Activated T-helper 2 cell treated with anti-CD3 and anti-CD28 coated beads, Interferon-gamma antibody, Interleukin-2, Interleukin-4, amounts not matched to agents 10 μg/mL and 5 μg/mL and 100 μg/mL, durations not matched to agents 14 hours and 24 hours and 36 hours (primary cell): ENCODE measurements at regions not wholly inside any gene's neighbourhood (a gene's known extent, or its start where the extent isn't known, plus 50 kb on each side); places are given as distances from the start of the nearest gene placed in this dataset.
A peak's percentile ranks its signal among the peaks of the same experiment; 100 is the strongest.

Experiments used
- DNase-seq: peaks from one replicate; pipeline ENCODE4 v3.0.0; 2021; ENCODE audit warnings: low spot score
- H3K27ac Mint-ChIP-seq: one replicate; pipeline ENCODE4 v1.8.0; 2021; ENCODE audit warnings: mixed read lengths
- H3K27me3 Mint-ChIP-seq: one replicate; pipeline ENCODE4 v1.8.0; 2021; ENCODE audit warnings: low read depth, mixed read lengths
- H3K36me3 Mint-ChIP-seq: one replicate; pipeline ENCODE4 v1.8.0; 2021; ENCODE audit warnings: low read depth, mixed read lengths
- H3K4me1 Mint-ChIP-seq: one replicate; pipeline ENCODE4 v1.8.0; 2021; ENCODE audit warnings: low read depth, mixed read lengths
- H3K4me3 Mint-ChIP-seq: one replicate; pipeline ENCODE4 v1.8.0; 2021; ENCODE audit warnings: low read depth, mild to moderate bottlenecking, moderate library complexity, mixed read lengths
- H3K9me3 Mint-ChIP-seq: one replicate; pipeline ENCODE4 v1.8.0; 2021; ENCODE audit warnings: mixed read lengths
- intact Hi-C: fragments of 100-400 bp; cut with micrococcal nuclease; formaldehyde crosslinking; loops from one replicate; pipeline ENCODE4 v1.15.1; 2023

GRCh38 chr11:123258877-123259276 is 63.8 kb upstream of the CLMP start:
- Mint-ChIP-seq H3K27me3 (peaks cover 15% of the 10 kb centered on the region), H3K4me1 (no peaks in the 10 kb centered on the region), H3K4me3 (no peak overlapping the region), H3K36me3 (no peaks in the 10 kb centered on the region), H3K27ac (no peak overlapping the region), H3K9me3 (no peaks in the 10 kb centered on the region)
- intact Hi-C loops = no loop called here
- no peak for DNase-seq

GRCh38 chr11:123257370-123257769 is 62.3 kb upstream of the CLMP start:
- H3K9me3 Mint-ChIP-seq = no peaks in the 10 kb centered on the region
- peaks cover 10% of the 10 kb centered on the region for H3K27me3 Mint-ChIP-seq
- no peak overlapping the region for H3K4me3 Mint-ChIP-seq
- intact Hi-C loops = no loop called here
- no peaks in the 10 kb centered on the region for H3K36me3 Mint-ChIP-seq
- H3K27ac Mint-ChIP-seq = no peak overlapping the region
- H3K4me1 Mint-ChIP-seq = no peaks in the 10 kb centered on the region
- no peak for DNase-seq

DNA sequence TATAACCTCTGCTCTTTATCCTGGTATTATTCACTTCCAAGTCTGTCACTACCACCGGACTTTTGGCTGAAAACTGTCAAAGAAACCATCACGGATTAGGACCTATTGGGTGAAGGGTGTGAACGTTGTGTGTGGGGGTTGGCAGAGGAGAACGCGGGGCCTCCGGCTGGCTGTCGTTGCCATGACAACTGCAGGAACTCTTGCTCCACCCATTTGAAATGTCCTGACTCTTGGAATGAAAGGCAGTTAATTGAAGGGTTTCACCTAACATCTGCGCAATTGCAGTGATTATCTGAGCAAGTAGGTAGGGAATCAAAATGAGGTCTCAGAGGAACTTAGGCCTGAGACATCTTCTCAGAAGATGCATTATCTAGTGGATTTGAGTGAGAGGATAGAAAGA is 60.9 kb upstream of the CLMP start:
- Mint-ChIP-seq H3K27ac (no peak overlapping the region), H3K9me3 (no peaks in the 10 kb centered on the region), H3K4me1 (no peaks in the 10 kb centered on the region), H3K36me3 (no peaks in the 10 kb centered on the region), H3K4me3 (no peak overlapping the region), H3K27me3 (peaks cover 13% of the 10 kb centered on the region)
- intact Hi-C loops = no loop called here
- no peak for DNase-seq

DNA sequence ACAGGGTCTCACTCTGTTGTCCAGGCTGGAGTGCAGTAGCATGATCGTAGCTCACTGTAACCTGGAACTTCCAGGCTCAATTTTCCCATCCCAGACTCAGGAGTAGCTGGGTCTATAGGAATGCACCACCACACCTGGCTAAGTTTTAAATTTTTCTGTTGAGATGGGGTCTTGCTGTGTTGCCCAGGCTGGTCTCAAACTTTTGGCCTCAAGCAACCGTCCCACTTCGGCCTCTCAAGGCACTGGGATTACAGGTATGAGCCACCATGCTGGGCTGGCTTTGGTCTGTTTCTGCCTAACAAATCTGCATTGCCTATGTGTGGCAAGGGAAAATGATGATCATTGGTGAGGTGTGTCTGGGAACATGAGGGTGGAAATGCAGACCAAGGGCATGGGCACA is 59.3 kb upstream of the CLMP start:
- Mint-ChIP-seq H3K4me1 (no peaks in the 10 kb centered on the region), H3K27me3 (peaks cover 14% of the 10 kb centered on the region), H3K9me3 (no peaks in the 10 kb centered on the region), H3K36me3 (no peaks in the 10 kb centered on the region), H3K27ac (no peak overlapping the region), H3K4me3 (no peak overlapping the region)
- no peak for DNase-seq
- intact Hi-C loops = no loop called here

- Mint-ChIP-seq H3K9me3 (no peaks in the 10 kb centered on the region), H3K4me3 (no peak overlapping the region), H3K4me1 (no peaks in the 10 kb centered on the region), H3K27me3 (peaks cover 16% of the 10 kb centered on the region), H3K27ac (no peak overlapping the region), H3K36me3 (no peaks in the 10 kb centered on the region)
- intact Hi-C loops = no loop called here
- no peak for DNase-seq
Measured at GRCh38 chr11:123253911-123254310, 58.9 kb upstream of the CLMP start.

DNA sequence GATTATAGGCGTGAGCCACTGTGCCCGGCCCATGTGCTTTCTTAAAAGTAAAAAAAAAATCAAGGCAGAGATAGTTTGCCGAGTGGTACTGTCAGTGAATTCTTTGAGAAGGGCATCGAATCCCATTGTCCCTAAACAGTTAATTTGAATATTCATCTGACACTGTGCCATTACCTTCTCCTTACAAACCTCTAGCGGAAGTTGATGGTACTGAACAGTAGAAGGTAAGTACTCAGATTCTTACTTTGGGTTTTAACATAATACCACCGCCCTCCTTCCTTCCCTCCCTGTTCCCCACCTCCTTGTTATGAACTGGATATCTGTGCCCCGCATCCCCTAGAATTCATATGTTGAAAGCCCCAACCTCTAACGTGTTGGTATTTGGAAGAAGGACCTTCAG is 58.2 kb upstream of the CLMP start:
- H3K27me3 Mint-ChIP-seq = peaks cover 21% of the 10 kb centered on the region

DNA sequence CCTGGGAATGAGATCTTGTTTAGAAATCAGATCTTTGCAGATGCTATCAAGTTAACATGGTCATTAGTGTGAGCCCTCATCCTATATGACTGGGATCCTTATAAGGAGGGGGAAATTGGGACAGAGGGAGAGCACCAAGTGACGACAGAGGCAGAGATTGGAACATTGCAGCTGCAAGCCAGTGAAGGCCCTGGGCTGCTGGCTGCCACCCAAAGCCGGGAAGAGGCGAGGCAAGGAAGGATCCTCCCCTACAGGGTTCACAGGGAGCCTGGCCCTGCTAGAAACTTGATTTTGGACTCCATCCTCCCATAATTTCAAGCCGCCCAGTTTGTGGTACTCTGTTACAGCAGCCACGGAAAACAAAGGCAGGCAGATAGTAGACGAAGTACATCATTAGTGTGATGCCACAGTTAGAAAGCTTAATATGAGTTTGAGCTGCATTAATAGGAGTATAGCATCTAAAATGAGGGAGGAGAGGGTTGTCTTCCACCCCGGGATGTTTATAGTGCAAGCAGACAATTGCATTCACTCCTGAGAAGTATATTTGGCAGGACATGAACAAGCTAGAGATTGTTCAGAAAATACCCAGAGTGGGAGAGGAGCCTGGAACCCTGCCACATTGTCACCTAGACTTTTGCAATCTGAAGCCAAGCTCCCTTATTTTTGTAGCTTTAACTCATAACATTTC is 56.8 kb upstream of the CLMP start:
- Mint-ChIP-seq H3K27ac (no peak overlapping the region), H3K9me3 (no peaks in the 10 kb centered on the region), H3K4me3 (no peak overlapping the region), H3K4me1 (peaks cover 6% of the 10 kb centered on the region), H3K36me3 (no peaks in the 10 kb centered on the region), H3K27me3 (peaks cover 22% of the 10 kb centered on the region)
- DNase-seq = no peak
- intact Hi-C loops = no loop called here

More for the DNA sequence above, 58.2 kb upstream of the CLMP start:
- no peak overlapping the region for H3K27ac Mint-ChIP-seq
- no peak for DNase-seq
- H3K4me1 Mint-ChIP-seq = no peaks in the 10 kb centered on the region
- H3K4me3 Mint-ChIP-seq = no peak overlapping the region
- H3K9me3 Mint-ChIP-seq = no peaks in the 10 kb centered on the region
- intact Hi-C loops = no loop called here
- no peaks in the 10 kb centered on the region for H3K36me3 Mint-ChIP-seq

- Mint-ChIP-seq H3K27me3 (peaks cover 20% of the 10 kb centered on the region), H3K27ac (no peak overlapping the region), H3K4me1 (peaks cover 6% of the 10 kb centered on the region), H3K9me3 (no peaks in the 10 kb centered on the region), H3K4me3 (no peak overlapping the region), H3K36me3 (no peaks in the 10 kb centered on the region)
- DNase-seq = no peak
- intact Hi-C loops = no loop called here
Measured at GRCh38 chr11:123250892-123251656, 56.0 kb upstream of the CLMP start.

- Mint-ChIP-seq H3K27ac (no peak overlapping the region), H3K4me3 (no peak overlapping the region), H3K4me1 (peaks cover 6% of the 10 kb centered on the region), H3K36me3 (no peaks in the 10 kb centered on the region), H3K27me3 (peaks cover 20% of the 10 kb centered on the region), H3K9me3 (no peaks in the 10 kb centered on the region)
- intact Hi-C loops = no loop called here
- DNase-seq = no peak
Measured at GRCh38 chr11:123249354-123249753, 54.3 kb upstream of the CLMP start.

DNA sequence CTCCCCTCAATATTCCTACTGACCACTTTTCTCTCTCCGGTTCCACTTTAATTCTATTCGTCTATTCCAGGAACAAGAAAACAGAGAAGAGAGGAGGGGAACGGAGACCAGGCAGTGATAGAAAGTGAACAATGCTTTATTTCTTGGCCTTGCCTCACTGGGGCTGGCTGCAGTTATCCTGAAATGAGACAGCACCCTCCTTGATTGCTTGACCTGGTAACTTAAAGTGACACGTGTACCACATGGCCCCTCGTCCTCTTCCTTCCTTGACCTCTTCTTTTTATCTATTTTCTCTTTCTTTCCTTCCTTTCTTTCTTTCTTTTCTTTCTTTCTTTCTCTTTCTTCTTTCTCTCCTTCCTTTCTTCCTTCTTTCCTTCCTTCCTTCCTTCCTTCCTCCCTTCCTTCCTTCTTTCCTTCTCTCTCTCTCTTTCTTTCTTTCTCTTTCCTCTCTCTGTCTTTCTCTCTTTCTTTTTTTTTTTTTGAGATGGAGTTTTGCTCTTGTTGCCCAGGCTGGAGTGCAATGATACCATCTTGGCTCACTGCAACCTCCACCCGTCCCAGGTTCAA is 52.8 kb upstream of the CLMP start:
- peaks cover 24% of the 10 kb centered on the region for H3K27me3 Mint-ChIP-seq
- H3K4me3 Mint-ChIP-seq = no peak overlapping the region
- no peak for DNase-seq
- intact Hi-C loops = loop anchor here (1.0 to 2.0 kb wide), 3 partner anchors 82 to 145 kb away; no protein-coding TSS in a partner anchor
- no peak overlapping the region for H3K27ac Mint-ChIP-seq
- H3K4me1 Mint-ChIP-seq = peaks cover 6% of the 10 kb centered on the region
- no peaks in the 10 kb centered on the region for H3K36me3 Mint-ChIP-seq
- H3K9me3 Mint-ChIP-seq = no peaks in the 10 kb centered on the region

DNA sequence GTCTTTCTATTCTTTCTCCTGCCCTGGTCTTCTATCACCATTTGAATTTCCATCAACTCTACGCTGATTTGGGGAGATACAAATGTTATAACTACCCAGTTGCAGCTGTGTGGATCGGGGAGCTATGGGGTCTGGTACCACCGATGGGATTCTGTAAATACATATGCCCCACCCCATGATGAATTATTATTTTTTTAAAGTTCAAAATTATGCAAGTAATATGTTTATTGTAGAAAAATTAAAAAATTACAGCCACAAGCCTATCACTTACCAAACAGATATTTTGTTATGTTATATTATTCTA is 52.4 kb upstream of the CLMP start:
- DNase-seq = no peak
- intact Hi-C loops = loop anchor here (1.0 to 2.0 kb wide), 3 partner anchors 81 to 145 kb away; no protein-coding TSS in a partner anchor
- Mint-ChIP-seq H3K27ac (no peak overlapping the region), H3K36me3 (no peaks in the 10 kb centered on the region), H3K4me3 (no peak overlapping the region), H3K27me3 (peaks cover 24% of the 10 kb centered on the region), H3K9me3 (no peaks in the 10 kb centered on the region), H3K4me1 (peaks cover 6% of the 10 kb centered on the region)

GRCh38 chr11:123246749-123247495 is 51.9 kb upstream of the CLMP start:
- H3K27ac Mint-ChIP-seq = no peak overlapping the region
- H3K4me3 Mint-ChIP-seq = no peak overlapping the region
- H3K9me3 Mint-ChIP-seq = no peaks in the 10 kb centered on the region
- DNase-seq = peak; percentile 71
- peaks cover 6% of the 10 kb centered on the region for H3K4me1 Mint-ChIP-seq
- intact Hi-C loops = loop anchor here (1.0 to 2.0 kb wide), 3 partner anchors 81 to 144 kb away; no protein-coding TSS in a partner anchor
- no peaks in the 10 kb centered on the region for H3K36me3 Mint-ChIP-seq
- peaks cover 26% of the 10 kb centered on the region for H3K27me3 Mint-ChIP-seq

DNA sequence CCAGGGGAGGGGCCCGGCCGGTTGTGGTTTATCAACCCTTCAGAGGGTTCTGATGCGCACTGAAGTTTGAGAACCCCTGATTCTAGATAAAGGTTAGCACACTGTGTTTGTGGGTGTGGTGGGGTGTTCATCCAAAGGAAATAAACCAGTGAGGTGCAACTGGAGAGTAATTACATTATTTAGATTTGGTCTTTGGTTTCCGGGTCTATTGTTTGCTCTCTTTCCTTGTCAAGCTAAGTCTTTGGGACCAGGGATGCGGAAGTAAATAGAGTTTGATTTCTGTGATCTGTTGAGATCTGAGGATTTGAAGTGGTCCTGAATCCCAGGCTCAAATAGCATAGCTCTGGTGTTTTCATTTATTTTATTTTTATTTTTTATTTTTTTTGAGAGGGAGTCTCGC is 50.5 kb upstream of the CLMP start:
- intact Hi-C loops = no loop called here
- H3K9me3 Mint-ChIP-seq = no peaks in the 10 kb centered on the region
- no peaks in the 10 kb centered on the region for H3K36me3 Mint-ChIP-seq
- H3K27ac Mint-ChIP-seq = no peak overlapping the region
- peaks cover 6% of the 10 kb centered on the region for H3K4me1 Mint-ChIP-seq
- no peak overlapping the region for H3K4me3 Mint-ChIP-seq
- H3K27me3 Mint-ChIP-seq = peaks cover 34% of the 10 kb centered on the region
- no peak for DNase-seq
